GM23248 (cell line): ENCODE measurements at regions not wholly inside any gene's neighbourhood (a gene's known extent, or its start where the extent isn't known, plus 50 kb on each side); places are given as distances from the start of the nearest gene placed in this dataset.

Experiments used
- DNase-seq: peaks from one replicate; pipeline ENCODE4 v3.0.0-alpha.2; 2015
- H2AFZ ChIP-seq: fragments of 200-600 bp; sonication (generic); 2 replicates; pipeline ENCODE4 v1.6.1; 2016; ENCODE audit warnings: antibody characterized with exemption
- H3F3A ChIP-seq: fragments of 200-600 bp; sonication (generic); 2 replicates; pipeline ENCODE4 v1.6.1; 2016; ENCODE audit warnings: mild to moderate bottlenecking, antibody characterized with exemption, mixed run types; ENCODE audit not compliant: insufficient read depth
- H3K27ac ChIP-seq: fragments of 200-600 bp; sonication (generic); 2 replicates; pipeline ENCODE4 v1.5.1; 2016; ENCODE audit warnings: mild to moderate bottlenecking
- H3K27me3 ChIP-seq: fragments of 200-600 bp; sonication (generic); replicated peaks from 2 replicates; pipeline ENCODE4 v1.6.1; 2016; ENCODE audit warnings: mild to moderate bottlenecking; ENCODE audit not compliant: insufficient read depth
- H3K36me3 ChIP-seq: fragments of 200-600 bp; sonication (generic); 2 replicates; pipeline ENCODE4 v1.6.1; 2016; ENCODE audit warnings: low read depth, mild to moderate bottlenecking
- H3K4me1 ChIP-seq: fragments of 200-600 bp; sonication (generic); 2 replicates; pipeline ENCODE4 v1.6.1; 2016; ENCODE audit warnings: mild to moderate bottlenecking; ENCODE audit not compliant: insufficient read depth
- H3K4me2 ChIP-seq: fragments of 200-600 bp; sonication (generic); one replicate; pipeline ENCODE4 v1.6.1; 2016; ENCODE audit warnings: mild to moderate bottlenecking; ENCODE audit not compliant: unreplicated experiment
- H3K4me3 ChIP-seq: fragments of 200-600 bp; sonication (generic); 2 replicates; pipeline ENCODE4 v1.5.1; 2016; ENCODE audit warnings: mild to moderate bottlenecking
- H3K79me2 ChIP-seq: fragments of 200-600 bp; sonication (generic); 2 replicates; pipeline ENCODE4 v1.6.1; 2016; ENCODE audit warnings: mild to moderate bottlenecking; ENCODE audit not compliant: insufficient read depth
- H3K9ac ChIP-seq: fragments of 200-600 bp; sonication (generic); 2 replicates; pipeline ENCODE4 v1.6.1; 2016; ENCODE audit warnings: mild to moderate bottlenecking
- H3K9me2 ChIP-seq: fragments of 200-600 bp; sonication (generic); 2 replicates; pipeline ENCODE4 v1.6.1; 2016; ENCODE audit warnings: mixed run types, mild to moderate bottlenecking, moderate library complexity; ENCODE audit not compliant: insufficient read depth
- H3K9me3 ChIP-seq: fragments of 200-600 bp; sonication (generic); one replicate; pipeline ENCODE4 v1.6.1; 2017; ENCODE audit warnings: low read depth
- H4K20me1 ChIP-seq: fragments of 200-600 bp; sonication (generic); 2 replicates; pipeline ENCODE4 v1.6.0; 2016; ENCODE audit not compliant: insufficient read depth
- EZH2 ChIP-seq: fragments of 200-600 bp; sonication (generic); IDR thresholded peaks from 2 replicates; pipeline ENCODE4 v1.6.1; 2018; ENCODE audit warnings: antibody characterized with exemption, mild to moderate bottlenecking; ENCODE audit not compliant: insufficient read depth, poor library complexity, severe bottlenecking
- EZH2phosphoT487 ChIP-seq: fragments of 200-600 bp; sonication (generic); IDR thresholded peaks from 2 replicates; pipeline ENCODE4 v1.6.1; 2018; ENCODE audit warnings: antibody characterized with exemption, moderate library complexity, mild to moderate bottlenecking, low read depth; ENCODE audit not compliant: insufficient read depth
- WGBS, 2 experiments: methylation state at CpG; one replicate each; pipeline ENCODE4 v1.1.6; 2015 to 2017; ENCODE audit warnings: low lambda C conversion rate in 2 of 2, low coverage in 1 of 2; ENCODE audit errors: missing lambda C conversion rate in 2 of 2; 5-methylcytosine and 5-hydroxymethylcytosine counted together
- in situ Hi-C: fragments of 300-500 bp; cut with MboI; formaldehyde crosslinking; loops from 2 replicates; pipeline ENCODE4 v1.15.0; 2020

- Histone ChIP-seq H3K9me2 (no peaks in the 10 kb centered on the region; the same call in 1 of the 2 replicates), H4K20me1 (no peaks in the 10 kb centered on the region), H3K27ac (no peak overlapping the region), H3K4me3 (no peak overlapping the region), H3K4me2 (no peak overlapping the region), H3K4me1 (no peaks in the 10 kb centered on the region), H3F3A (peaks cover 4% of the 10 kb centered on the region; the same call in 1 of the 2 replicates), H3K9me3 (no peaks in the 10 kb centered on the region), H3K79me2 (no peaks in the 10 kb centered on the region), H3K9ac (no peak overlapping the region), H3K27me3 (no peaks in the 10 kb centered on the region), H3K36me3 (no peaks in the 10 kb centered on the region), H2AFZ (no peak overlapping the region)
- WGBS, 2 experiments = 80% methylated on average over 4 of the region's 4 CpGs
- TF ChIP-seq EZH2 (no peak), EZH2phosphoT487 (no peak)
- in situ Hi-C loops = no loop called here
- no peak for DNase-seq
These were observed 653.0 kb downstream of the EPM2A start for GRCh38 chr6:145082359-145082758.

GRCh38 chr6:145086197-145086596 is 649.1 kb downstream of the EPM2A start:
- H3K4me3 ChIP-seq = no peak overlapping the region
- no peaks in the 10 kb centered on the region; the same call in 1 of the 2 replicates for H3K9me2 ChIP-seq
- no peaks in the 10 kb centered on the region for H4K20me1 ChIP-seq
- peak; percentile 50 for DNase-seq
- in situ Hi-C loops = no loop called here
- H3K36me3 ChIP-seq = no peaks in the 10 kb centered on the region
- H3K9ac ChIP-seq = no peak overlapping the region
- no peak overlapping the region for H3K27ac ChIP-seq
- no peaks in the 10 kb centered on the region for H3K9me3 ChIP-seq
- no peak for TF ChIP-seq EZH2
- no peak for TF ChIP-seq EZH2phosphoT487
- no peaks in the 10 kb centered on the region for H3K79me2 ChIP-seq
- 22 to 47% methylated on average over 3 of the region's 3 CpGs for WGBS, 2 experiments
- H3K4me1 ChIP-seq = no peaks in the 10 kb centered on the region
- peaks cover 4% of the 10 kb centered on the region; the same call in 1 of the 2 replicates for H3F3A ChIP-seq
- H2AFZ ChIP-seq = no peak overlapping the region
- no peak overlapping the region for H3K4me2 ChIP-seq
- no peaks in the 10 kb centered on the region for H3K27me3 ChIP-seq

GRCh38 chr6:145087034-145087433 is 648.3 kb downstream of the EPM2A start:
- Histone ChIP-seq H3K9me3 (no peaks in the 10 kb centered on the region), H3K4me2 (no peak overlapping the region), H3K4me3 (no peak overlapping the region), H3F3A (peaks cover 4% of the 10 kb centered on the region; the same call in 1 of the 2 replicates), H3K79me2 (no peaks in the 10 kb centered on the region), H3K36me3 (no peaks in the 10 kb centered on the region), H3K27me3 (no peaks in the 10 kb centered on the region), H3K9me2 (no peaks in the 10 kb centered on the region; the same call in 1 of the 2 replicates), H4K20me1 (no peaks in the 10 kb centered on the region), H3K4me1 (no peaks in the 10 kb centered on the region), H3K9ac (no peak overlapping the region), H2AFZ (no peak overlapping the region), H3K27ac (no peak overlapping the region)
- in situ Hi-C loops = no loop called here
- DNase-seq = peak; percentile 42
- no peak for TF ChIP-seq EZH2
- no peak for TF ChIP-seq EZH2phosphoT487
- WGBS, 2 experiments = 49 to 59% methylated on average over 3 of the region's 3 CpGs

GRCh38 chr6:145090801-145091585 is 644.3 kb downstream of the EPM2A start:
- H3K36me3 ChIP-seq = no peaks in the 10 kb centered on the region
- 38 to 39% methylated on average over 4 of the region's 4 CpGs for WGBS, 2 experiments
- no peak overlapping the region for H3K4me3 ChIP-seq
- no peak for DNase-seq
- H3K9me2 ChIP-seq = no peaks in the 10 kb centered on the region
- TF ChIP-seq EZH2phosphoT487 (no peak), EZH2 (no peak)
- H3K27ac ChIP-seq = no peak overlapping the region
- H2AFZ ChIP-seq = no peak overlapping the region
- no peaks in the 10 kb centered on the region for H3K9me3 ChIP-seq
- no peaks in the 10 kb centered on the region for H3K79me2 ChIP-seq
- H4K20me1 ChIP-seq = no peaks in the 10 kb centered on the region
- H3K4me2 ChIP-seq = no peak overlapping the region
- no peaks in the 10 kb centered on the region for H3K4me1 ChIP-seq
- no peak overlapping the region for H3K9ac ChIP-seq
- in situ Hi-C loops = no loop called here
- H3F3A ChIP-seq = peaks cover 4% of the 10 kb centered on the region; the same call in 1 of the 2 replicates
- H3K27me3 ChIP-seq = no peaks in the 10 kb centered on the region
